Effector memory CD4-positive, alpha-beta T cell (primary cell): ENCODE measurements at regions not wholly inside any gene's neighbourhood (a gene's known extent, or its start where the extent isn't known, plus 50 kb on each side); places are given as distances from the start of the nearest gene placed in this dataset.

Source experiments
- DNase-seq, 3 donors: peaks; one replicate each; pipeline ENCODE4 v3.0.0-alpha.2; 2020
- H3K27ac ChIP-seq: 2 replicates; pipeline ENCODE4 v1.7.0; 2013; ENCODE audit warnings: mild to moderate bottlenecking, low read length, moderate library complexity; ENCODE audit not compliant: insufficient read depth, poor library complexity, severe bottlenecking
- H3K27me3 ChIP-seq: replicated peaks from 2 replicates; pipeline ENCODE4 v1.7.0; 2013; ENCODE audit warnings: mild to moderate bottlenecking, low read length; ENCODE audit not compliant: insufficient read depth, control insufficient read depth, poor library complexity, severe bottlenecking
- H3K36me3 ChIP-seq: 2 replicates; pipeline ENCODE4 v1.7.0; 2013; ENCODE audit warnings: mild to moderate bottlenecking, low read length, moderate library complexity; ENCODE audit not compliant: control insufficient read depth, insufficient read depth
- H3K4me1 ChIP-seq: 2 replicates; pipeline ENCODE4 v1.7.0; 2013; ENCODE audit warnings: low read length, mild to moderate bottlenecking; ENCODE audit not compliant: control insufficient read depth, insufficient read depth, poor library complexity, severe bottlenecking
- H3K4me3 ChIP-seq: 2 replicates; pipeline ENCODE4 v1.7.0; 2013; ENCODE audit warnings: low read length, low read depth, mild to moderate bottlenecking; ENCODE audit not compliant: insufficient read depth, poor library complexity, severe bottlenecking
- H3K9me3 ChIP-seq: 2 replicates; pipeline ENCODE4 v1.7.0; 2013; ENCODE audit warnings: mild to moderate bottlenecking, low read length, moderate library complexity; ENCODE audit not compliant: control insufficient read depth

DNA sequence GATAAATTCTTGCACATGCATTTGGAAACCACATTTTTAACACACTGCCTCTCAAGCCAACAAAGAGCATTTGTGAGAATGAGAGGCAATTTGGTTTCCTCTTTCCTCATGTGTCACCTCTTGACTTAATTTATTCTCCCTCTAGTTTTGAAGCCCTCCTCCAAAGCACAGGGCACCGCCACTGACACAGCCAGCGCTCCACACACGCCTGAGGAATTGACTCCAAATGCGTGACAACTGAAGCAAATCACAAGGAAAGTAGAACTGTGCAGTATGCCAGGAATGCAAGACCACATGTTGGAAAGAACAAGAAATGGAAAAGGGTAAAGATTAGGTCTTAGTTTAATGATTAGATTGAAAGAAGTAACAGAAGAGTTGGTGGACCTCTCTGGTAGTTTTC lies 173.3 kb downstream of the LSM5 start:
- Histone ChIP-seq H3K27ac (no peak overlapping the region), H3K36me3 (no peaks in the 10 kb centered on the region), H3K4me3 (no peak overlapping the region), H3K4me1 (no peaks in the 10 kb centered on the region), H3K9me3 (no peaks in the 10 kb centered on the region), H3K27me3 (peaks cover 3% of the 10 kb centered on the region)
- DNase-seq: no peak

DNA sequence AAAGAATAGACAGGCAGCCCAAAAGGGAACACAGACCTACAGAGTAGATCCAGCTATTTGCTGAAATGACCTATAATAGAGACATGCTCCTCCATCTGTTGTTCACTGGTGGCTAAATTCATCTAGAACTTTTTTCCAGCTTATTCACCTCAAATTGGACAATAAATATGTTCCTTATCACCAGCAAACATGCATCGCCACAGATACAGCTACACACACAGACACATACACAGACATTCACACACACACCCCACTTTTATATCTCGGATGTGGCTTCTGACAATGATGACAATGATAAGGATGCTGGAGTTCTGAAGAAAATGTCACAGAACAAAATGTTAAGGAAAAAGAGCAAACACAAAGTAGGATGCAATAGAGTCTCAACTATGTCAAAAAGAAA lies 175.4 kb downstream of the LSM5 start:
- DNase-seq: no peak

GRCh38 chr7:32301427-32301826 lies 188.8 kb downstream of the LSM5 start:
- H3K27me3 ChIP-seq: peaks cover 6% of the 10 kb centered on the region

More for the DNA sequence above, 175.4 kb downstream of the LSM5 start:
- Histone ChIP-seq H3K27ac (no peak overlapping the region), H3K4me1 (no peaks in the 10 kb centered on the region), H3K36me3 (no peaks in the 10 kb centered on the region), H3K9me3 (no peaks in the 10 kb centered on the region), H3K27me3 (no peaks in the 10 kb centered on the region), H3K4me3 (no peak overlapping the region)

GRCh38 chr7:32299133-32299702 lies 191.0 kb downstream of the LSM5 start:
- H3K27me3 ChIP-seq: peaks cover 6% of the 10 kb centered on the region
- no peaks in the 10 kb centered on the region for H3K4me1 ChIP-seq
- no peaks in the 10 kb centered on the region for H3K36me3 ChIP-seq
- H3K9me3 ChIP-seq: no peaks in the 10 kb centered on the region
- DNase-seq: no peak
- no peak overlapping the region for H3K27ac ChIP-seq
- H3K4me3 ChIP-seq: no peak overlapping the region

More at GRCh38 chr7:32301427-32301826, 188.8 kb downstream of the LSM5 start:
- DNase-seq: no peak
- Histone ChIP-seq H3K9me3 (no peaks in the 10 kb centered on the region), H3K4me1 (no peaks in the 10 kb centered on the region), H3K4me3 (no peak overlapping the region), H3K27ac (no peak overlapping the region), H3K36me3 (no peaks in the 10 kb centered on the region)

GRCh38 chr7:32298408-32299132 lies 191.6 kb downstream of the LSM5 start:
- no peak overlapping the region for H3K4me3 ChIP-seq

GRCh38 chr7:32293833-32294232 lies 196.3 kb downstream of the LSM5 start:
- no peaks in the 10 kb centered on the region for H3K4me1 ChIP-seq

More at GRCh38 chr7:32298408-32299132, 191.6 kb downstream of the LSM5 start:
- no peaks in the 10 kb centered on the region for H3K4me1 ChIP-seq
- H3K36me3 ChIP-seq: no peaks in the 10 kb centered on the region
- H3K27ac ChIP-seq: no peak overlapping the region
- no peaks in the 10 kb centered on the region for H3K9me3 ChIP-seq
- peaks cover 6% of the 10 kb centered on the region for H3K27me3 ChIP-seq
- no peak for DNase-seq

DNA sequence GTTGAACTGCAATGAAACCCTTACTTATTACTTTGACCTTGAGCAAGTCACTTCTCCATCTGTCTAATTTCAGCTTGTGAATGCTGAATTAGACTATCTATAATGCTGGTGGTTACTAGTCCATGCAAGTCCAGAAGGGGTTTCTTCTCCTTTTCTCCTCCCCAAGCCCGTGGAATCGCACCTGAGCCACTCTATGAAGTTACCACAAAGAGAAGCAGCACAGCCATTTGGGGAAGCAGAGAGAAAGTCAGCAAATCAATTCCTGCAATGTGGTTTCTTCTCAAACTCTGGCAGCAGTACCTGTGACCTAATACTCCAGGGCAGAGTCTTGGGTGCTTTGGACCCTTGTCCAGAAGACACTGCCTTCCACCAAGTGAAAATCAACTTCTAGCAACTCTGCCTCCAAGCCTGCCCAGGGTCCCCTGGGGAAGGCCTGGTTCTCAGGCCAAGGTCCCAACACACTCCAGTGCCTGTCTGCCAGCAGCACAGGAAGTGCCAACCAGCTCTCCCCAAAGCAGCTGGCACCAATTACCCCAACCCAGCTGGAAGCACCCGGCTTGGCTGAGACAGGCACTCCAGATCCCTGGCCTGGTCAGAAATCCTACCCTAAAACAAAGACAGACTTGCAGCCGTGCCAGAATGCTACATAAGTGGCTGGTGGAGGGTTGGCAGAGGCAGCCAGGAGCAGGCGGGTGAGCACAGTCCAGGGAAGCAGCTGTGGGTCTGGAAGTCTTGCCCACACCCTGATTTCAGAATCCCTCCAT lies 200.3 kb downstream of the LSM5 start:
- H3K27me3 ChIP-seq: no peaks in the 10 kb centered on the region
- no peaks in the 10 kb centered on the region for H3K36me3 ChIP-seq
- H3K27ac ChIP-seq: no peak overlapping the region
- no peaks in the 10 kb centered on the region for H3K9me3 ChIP-seq
- H3K4me3 ChIP-seq: no peak overlapping the region
- H3K4me1 ChIP-seq: no peaks in the 10 kb centered on the region
- no peak for DNase-seq

More at GRCh38 chr7:32293833-32294232, 196.3 kb downstream of the LSM5 start:
- no peak for DNase-seq
- Histone ChIP-seq H3K27me3 (no peaks in the 10 kb centered on the region), H3K9me3 (no peaks in the 10 kb centered on the region), H3K36me3 (no peaks in the 10 kb centered on the region), H3K4me3 (no peak overlapping the region), H3K27ac (no peak overlapping the region)

- Histone ChIP-seq H3K9me3 (no peaks in the 10 kb centered on the region), H3K4me1 (no peaks in the 10 kb centered on the region), H3K4me3 (no peak overlapping the region), H3K27ac (no peak overlapping the region), H3K36me3 (no peaks in the 10 kb centered on the region), H3K27me3 (no peaks in the 10 kb centered on the region)
- no peak for DNase-seq
These were observed 204.5 kb downstream of the LSM5 start for GRCh38 chr7:32285698-32286097.

DNA sequence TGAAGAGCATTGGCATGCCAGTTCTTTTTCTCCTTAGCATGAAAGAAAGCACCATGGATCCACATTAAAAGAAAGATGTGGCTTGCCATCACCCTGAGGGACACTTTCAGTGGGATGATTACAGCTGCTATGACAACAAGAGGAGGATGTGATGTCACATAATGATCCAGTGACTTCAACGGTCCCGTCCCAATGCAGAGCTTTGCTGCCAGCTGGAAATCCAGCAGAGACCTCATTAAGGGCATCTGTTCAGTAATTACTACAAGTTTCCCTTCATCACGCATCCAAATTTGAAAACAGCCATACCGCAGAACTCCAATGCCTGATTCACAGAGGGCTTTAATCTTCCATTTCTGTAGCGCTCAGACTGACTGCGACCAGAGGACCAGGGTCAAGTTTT lies 206.6 kb downstream of the LSM5 start:
- Histone ChIP-seq H3K4me3 (no peak overlapping the region), H3K27ac (no peak overlapping the region), H3K36me3 (no peaks in the 10 kb centered on the region), H3K4me1 (no peaks in the 10 kb centered on the region), H3K27me3 (no peaks in the 10 kb centered on the region), H3K9me3 (no peaks in the 10 kb centered on the region)
- no peak for DNase-seq

GRCh38 chr7:32279500-32279899 lies 209.3 kb upstream of the PDE1C start:
- no peaks in the 10 kb centered on the region for H3K4me1 ChIP-seq
- no peak overlapping the region for H3K4me3 ChIP-seq
- H3K36me3 ChIP-seq: no peaks in the 10 kb centered on the region
- H3K9me3 ChIP-seq: no peaks in the 10 kb centered on the region
- DNase-seq: no peak
- no peaks in the 10 kb centered on the region for H3K27me3 ChIP-seq
- H3K27ac ChIP-seq: no peak overlapping the region
